Kidney (tissue), 13 donors: ENCODE measurements at regions not wholly inside any gene's neighbourhood (a gene's known extent, or its start where the extent isn't known, plus 50 kb on each side); places are given as distances from the start of the nearest gene placed in this dataset.
A peak's percentile ranks its signal among the peaks of the same experiment; 100 is the strongest.

ENCODE experiments used
- DNase-seq, 5 donors: peaks; one replicate each; pipeline ENCODE4 v3.0.0-alpha.2; 2013 to 2020
- FAIRE-seq: peaks from 2 replicates; lab custom pipeline; 2012; peaks lifted over from hg19 to GRCh38; lab: Jason Lieb, UNC
- H3K27ac ChIP-seq, 2 donors: one replicate each; pipeline ENCODE4 v1.7.0; 2013; ENCODE audit warnings: low read depth in 2 of 2, low read length in 2 of 2, inconsistent platforms in 1 of 2
- H3K27me3 ChIP-seq: one replicate; pipeline ENCODE4 v1.7.1; 2013; ENCODE audit warnings: low read length, inconsistent platforms; ENCODE audit not compliant: control insufficient read depth, insufficient read depth
- H3K36me3 ChIP-seq, 3 donors: one replicate each; pipeline versions ENCODE4 v1.7.0 to v1.7.1; 2013; ENCODE audit warnings: low read length in 3 of 3, control low read depth in 1 of 3, inconsistent platforms in 1 of 3; ENCODE audit not compliant: insufficient read depth in 3 of 3, control insufficient read depth in 2 of 3
- H3K4me1 ChIP-seq, 3 donors: one replicate each; pipeline versions ENCODE4 v1.7.0 to v1.7.1; 2013; ENCODE audit warnings: low read length in 3 of 3, inconsistent platforms in 1 of 3, low read depth in 1 of 3; ENCODE audit not compliant: control insufficient read depth in 2 of 3, insufficient read depth in 2 of 3
- H3K4me3 ChIP-seq, 3 donors: one replicate each; pipeline versions ENCODE4 v1.7.0 to v1.8.1; 2013; ENCODE audit warnings: low read length in 3 of 3, control low read depth in 1 of 3, inconsistent platforms in 1 of 3
- H3K9ac ChIP-seq, 3 donors: one replicate each; pipeline versions ENCODE4 v1.7.0 to v1.7.1; 2013; ENCODE audit warnings: low read length in 3 of 3, control low read depth in 1 of 3, inconsistent platforms in 1 of 3
- H3K9me3 ChIP-seq, 3 donors: one replicate each; pipeline versions ENCODE4 v1.7.0 to v1.7.1; 2013; ENCODE audit warnings: low read length in 3 of 3, control low read depth in 1 of 3, inconsistent platforms in 1 of 3; ENCODE audit not compliant: control insufficient read depth in 2 of 3, insufficient read depth in 1 of 3
- CTCF ChIP-seq: IDR thresholded peaks from 3 replicates; pipeline ENCODE4 v1.5.1; 2012; ENCODE audit warnings: mild to moderate bottlenecking, moderate library complexity, borderline replicate concordance; ENCODE audit not compliant: insufficient read depth; ENCODE audit errors: extremely low read depth
- intact Hi-C: fragments of 100-400 bp; cut with DNase I; formaldehyde crosslinking; loops from one replicate; pipeline ENCODE4 v1.11.1; 2022
- donor health status: control.
- donor health status: control.
- donor health status: control.
- donor health status: control.
- donor health status: control.
- donor health status: DM: yes; HTN: yes; CAD: no.
- donor health status: Normal renal cell carcinoma (clear cell type).

DNA sequence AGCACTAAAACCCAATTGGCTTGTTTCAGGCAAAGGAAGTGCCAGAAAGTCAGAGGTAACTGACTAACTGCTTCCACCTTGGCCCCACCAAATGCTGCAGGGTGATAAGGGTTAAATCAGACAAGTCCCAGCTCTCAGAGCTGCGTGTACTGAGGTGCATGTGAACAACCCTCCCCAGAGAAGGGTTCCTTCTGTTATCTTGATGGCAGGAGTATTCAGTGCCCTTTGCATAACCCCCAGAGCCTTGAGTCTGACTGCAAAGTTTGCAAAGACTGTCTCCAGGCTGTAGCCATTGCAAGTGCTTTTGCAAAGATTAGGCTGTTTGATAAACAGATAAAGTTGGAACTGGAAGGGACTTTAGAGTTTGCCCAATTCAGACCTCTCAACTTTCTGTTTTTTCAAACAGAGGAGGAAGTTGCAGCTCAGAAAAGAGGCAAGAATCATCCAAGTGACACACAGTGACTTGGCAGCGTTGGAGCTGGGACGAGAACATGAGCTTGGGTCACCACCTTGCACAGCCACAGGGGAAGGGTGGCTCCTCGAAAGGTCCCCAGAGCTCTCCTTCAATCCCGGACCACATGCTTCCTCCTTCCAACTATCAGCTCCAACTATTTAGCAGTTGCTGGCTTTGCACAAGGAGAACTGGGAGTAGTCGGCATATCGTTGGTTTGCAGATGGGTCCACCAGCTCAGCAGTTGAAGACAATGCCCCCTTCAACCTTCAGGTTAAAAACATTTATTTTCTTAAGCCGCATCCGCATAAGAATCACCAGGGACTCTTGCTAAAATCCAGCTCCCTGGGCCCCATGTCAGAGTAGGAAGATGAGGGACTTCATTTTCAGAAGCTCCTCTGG, 224.8 kb upstream of the HES1 start:
- TF ChIP-seq CTCF = no peak
- H3K27ac ChIP-seq = no peak overlapping the region
- H3K9me3 ChIP-seq = peaks cover 0 to 6% (median 0%) of the 10 kb centered on the region in 3 donors
- FAIRE-seq = no peak
- no peaks in the 10 kb centered on the region for H3K36me3 ChIP-seq
- DNase-seq = peak in 1 of 5 donors; percentile 83
- H3K4me1 ChIP-seq = peaks cover 0 to 7% (median 0%) of the 10 kb centered on the region in 3 donors
- intact Hi-C loops = no loop called here
- H3K4me3 ChIP-seq = no peak overlapping the region
- no peaks in the 10 kb centered on the region for H3K27me3 ChIP-seq
- H3K9ac ChIP-seq = no peak overlapping the region

GRCh38 chr3:193911784-193912340, 224.1 kb upstream of the HES1 start:
- FAIRE-seq (no peak), DNase-seq (no peak)
- intact Hi-C loops = no loop called here
- Histone ChIP-seq H3K36me3 (no peaks in the 10 kb centered on the region), H3K4me1 (peaks cover 0 to 6% (median 0%) of the 10 kb centered on the region in 3 donors), H3K4me3 (no peak overlapping the region), H3K27ac (no peak overlapping the region), H3K9ac (no peak overlapping the region), H3K9me3 (peaks cover 0 to 6% (median 0%) of the 10 kb centered on the region in 3 donors), H3K27me3 (no peaks in the 10 kb centered on the region)
- TF ChIP-seq CTCF = no peak

DNA sequence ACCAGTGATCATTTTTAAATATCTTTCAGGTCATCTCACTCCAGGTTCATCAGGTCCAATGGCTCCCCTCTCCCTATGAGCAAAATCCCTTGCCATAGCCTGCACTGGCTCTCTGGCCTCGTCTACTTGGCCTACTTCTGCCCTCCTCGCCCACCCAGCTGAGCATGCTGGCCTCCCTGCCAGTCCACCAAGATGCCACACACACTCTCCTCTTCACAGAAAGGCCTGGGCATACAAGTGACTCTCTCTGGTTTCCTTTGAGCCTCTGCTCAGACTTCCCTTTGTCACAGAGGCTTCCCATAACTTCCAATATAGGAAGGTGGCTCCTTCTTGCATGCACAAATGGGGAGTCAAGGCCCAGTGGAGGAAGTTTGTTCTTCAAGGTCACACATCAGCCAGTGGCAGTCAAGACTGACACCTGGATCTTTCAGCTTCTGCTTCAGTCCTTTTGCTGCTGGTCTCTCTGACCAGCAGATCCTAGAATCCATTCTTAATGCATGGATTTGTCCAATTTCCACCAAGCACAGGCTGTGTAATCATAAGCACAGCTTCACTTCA, 223.2 kb upstream of the HES1 start:
- TF ChIP-seq CTCF = no peak

More for the DNA sequence above, 223.2 kb upstream of the HES1 start:
- Histone ChIP-seq H3K27me3 (no peaks in the 10 kb centered on the region), H3K9me3 (peaks cover 0 to 6% (median 0%) of the 10 kb centered on the region in 3 donors), H3K27ac (no peak overlapping the region), H3K36me3 (no peaks in the 10 kb centered on the region), H3K4me1 (peaks cover 0 to 6% (median 0%) of the 10 kb centered on the region in 3 donors), H3K4me3 (no peak overlapping the region), H3K9ac (no peak overlapping the region)
- intact Hi-C loops = no loop called here
- no peak for FAIRE-seq
- no peak for DNase-seq
